ENCODE measurements at regions not wholly inside any gene's neighbourhood (a gene's known extent, or its start where the extent isn't known, plus 50 kb on each side); places are given as distances from the start of the nearest gene placed in this dataset.

DNA sequence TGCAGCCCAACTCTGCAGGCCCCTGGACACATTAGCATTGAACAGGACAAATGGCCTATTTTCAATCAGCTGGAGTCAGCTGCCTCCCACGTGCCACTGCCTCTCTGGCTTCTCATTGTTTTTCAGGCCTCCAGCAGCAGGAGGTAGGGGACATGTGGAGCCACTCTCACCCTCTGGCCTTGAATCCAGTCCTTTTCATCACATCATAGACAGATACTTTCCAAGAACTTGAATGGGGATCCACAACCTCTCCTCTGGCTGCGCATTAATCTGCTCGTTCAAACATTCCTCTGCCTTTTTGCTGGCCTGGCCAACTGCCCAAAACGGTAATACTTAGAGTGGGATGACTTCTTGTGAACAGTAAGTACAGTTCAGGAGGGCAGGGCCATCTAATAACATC, 592.3 kb downstream of the PKHD1 start:
- DNase-seq (ENCODE audit: low read depth, low spot score), result no peak
- no peaks in the 10 kb centered on the region for H4K20me1 ChIP-seq (ENCODE audit: control insufficient read depth, extremely low read depth, insufficient read depth, low read length)
- dilution Hi-C loops (cut with MboI; ENCODE audit: extremely low pct_ligation_motif_present, low sequenced_read_pairs), result no loop called here
- TF ChIP-seq, protein P1, sequence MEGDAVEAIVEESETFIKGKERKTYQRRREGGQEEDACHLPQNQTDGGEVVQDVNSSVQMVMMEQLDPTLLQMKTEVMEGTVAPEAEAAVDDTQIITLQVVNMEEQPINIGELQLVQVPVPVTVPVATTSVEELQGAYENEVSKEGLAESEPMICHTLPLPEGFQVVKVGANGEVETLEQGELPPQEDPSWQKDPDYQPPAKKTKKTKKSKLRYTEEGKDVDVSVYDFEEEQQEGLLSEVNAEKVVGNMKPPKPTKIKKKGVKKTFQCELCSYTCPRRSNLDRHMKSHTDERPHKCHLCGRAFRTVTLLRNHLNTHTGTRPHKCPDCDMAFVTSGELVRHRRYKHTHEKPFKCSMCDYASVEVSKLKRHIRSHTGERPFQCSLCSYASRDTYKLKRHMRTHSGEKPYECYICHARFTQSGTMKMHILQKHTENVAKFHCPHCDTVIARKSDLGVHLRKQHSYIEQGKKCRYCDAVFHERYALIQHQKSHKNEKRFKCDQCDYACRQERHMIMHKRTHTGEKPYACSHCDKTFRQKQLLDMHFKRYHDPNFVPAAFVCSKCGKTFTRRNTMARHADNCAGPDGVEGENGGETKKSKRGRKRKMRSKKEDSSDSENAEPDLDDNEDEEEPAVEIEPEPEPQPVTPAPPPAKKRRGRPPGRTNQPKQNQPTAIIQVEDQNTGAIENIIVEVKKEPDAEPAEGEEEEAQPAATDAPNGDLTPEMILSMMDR (optimal IDR thresholded peaks at IDR 0.05 in 1 of 3, IDR thresholded peaks at IDR 0.05 in 1 of 3, conservative IDR thresholded peaks at IDR 0.05 in 1 of 3; ENCODE audit: extremely low read depth in 1 of 3, insufficient read depth in 2 of 3, low read length in 3 of 3), result no peak
- TF ChIP-seq EZH2 (IDR thresholded peaks at IDR 0.05; ENCODE audit: low read length), result no peak
- no peak overlapping the region for H3K27ac ChIP-seq (ENCODE audit: control insufficient read depth, insufficient read depth, low read length)
- H3K4me1 ChIP-seq (ENCODE audit: control insufficient read depth, extremely low read depth, insufficient read depth, low read length), result no peaks in the 10 kb centered on the region
- no peak for FAIRE-seq
- H3K27me3 ChIP-seq (ENCODE audit: control insufficient read depth, extremely low read depth, insufficient read depth, low read length), result no peaks in the 10 kb centered on the region
- H3K4me2 ChIP-seq (ENCODE audit: control insufficient read depth, extremely low read depth, insufficient read depth, low read depth, low read length), result no peak overlapping the region
- no peak overlapping the region for H3K4me3 ChIP-seq (ENCODE audit: control insufficient read depth in 2 of 3, extremely low read depth in 1 of 3, insufficient read depth in 2 of 3, low read depth in 1 of 3, low read length in 3 of 3)
- H3K9me1 ChIP-seq (ENCODE audit: control insufficient read depth, extremely low read depth, insufficient read depth, low read length), result no peaks in the 10 kb centered on the region
- no peaks in the 10 kb centered on the region for H3K9me3 ChIP-seq (ENCODE audit: control insufficient read depth, low read depth, low read length)
- H3K36me3 ChIP-seq (ENCODE audit: control insufficient read depth in 2 of 2, extremely low read depth in 1 of 2, insufficient read depth in 2 of 2, low read length in 2 of 2), result no peaks in the 10 kb centered on the region
- no peaks in the 10 kb centered on the region for H3K79me2 ChIP-seq (ENCODE audit: control insufficient read depth, insufficient read depth, low read length)
- H2AFZ ChIP-seq (ENCODE audit: control insufficient read depth, low read length), result peak overlapping the region; percentile 5
- no peak overlapping the region for H3K9ac ChIP-seq (ENCODE audit: control insufficient read depth, extremely low read depth, insufficient read depth, low read length)

DNA sequence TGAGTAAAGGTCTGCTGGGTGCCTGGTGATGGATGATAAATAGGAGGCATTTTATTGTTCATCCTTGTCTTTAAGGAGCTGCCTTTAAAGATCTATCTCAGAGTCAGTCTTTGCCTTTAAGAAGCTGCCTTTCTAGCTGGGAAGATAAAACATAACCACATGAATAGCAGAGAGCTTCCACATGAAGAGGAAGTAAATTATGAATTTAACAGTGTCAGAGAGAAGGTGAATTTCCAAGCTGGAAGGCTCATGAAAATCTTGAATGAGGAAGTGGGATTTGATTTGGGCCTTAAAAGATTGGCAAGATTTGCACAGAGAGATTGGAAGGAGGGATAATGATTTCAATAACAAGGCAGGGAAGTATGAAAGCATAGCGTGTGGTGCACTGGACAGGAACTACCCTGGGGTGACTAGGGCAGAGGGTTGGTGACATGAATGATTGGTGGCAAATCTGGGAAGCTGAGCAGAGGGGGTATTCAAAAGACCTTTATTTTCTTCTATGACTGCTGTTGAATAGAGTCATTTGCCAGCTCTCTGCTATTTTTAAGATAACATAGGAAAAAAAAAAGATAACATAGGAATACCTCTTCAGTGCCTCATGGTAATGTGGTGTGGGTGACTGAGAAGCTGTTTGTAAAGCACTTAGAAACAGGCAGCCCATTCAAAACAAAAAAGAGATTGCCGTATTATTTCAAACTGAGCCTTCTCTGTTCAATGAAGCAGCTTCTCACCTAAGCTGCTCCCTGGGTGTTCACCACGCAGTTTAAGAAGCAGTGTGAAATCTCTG, 591.6 kb downstream of the PKHD1 start:
- Histone ChIP-seq H3K9ac (ENCODE audit: control insufficient read depth, extremely low read depth, insufficient read depth, low read length) (no peak overlapping the region), H3K27me3 (ENCODE audit: control insufficient read depth, extremely low read depth, insufficient read depth, low read length) (no peaks in the 10 kb centered on the region), H3K4me2 (ENCODE audit: control insufficient read depth, extremely low read depth, insufficient read depth, low read depth, low read length) (no peak overlapping the region), H2AFZ (ENCODE audit: control insufficient read depth, low read length) (no peak overlapping the region), H3K36me3 (ENCODE audit: control insufficient read depth in 2 of 2, extremely low read depth in 1 of 2, insufficient read depth in 2 of 2, low read length in 2 of 2) (no peaks in the 10 kb centered on the region), H3K4me1 (ENCODE audit: control insufficient read depth, extremely low read depth, insufficient read depth, low read length) (no peaks in the 10 kb centered on the region), H3K9me1 (ENCODE audit: control insufficient read depth, extremely low read depth, insufficient read depth, low read length) (no peaks in the 10 kb centered on the region), H3K79me2 (ENCODE audit: control insufficient read depth, insufficient read depth, low read length) (no peaks in the 10 kb centered on the region), H3K4me3 (ENCODE audit: control insufficient read depth in 2 of 3, extremely low read depth in 1 of 3, insufficient read depth in 2 of 3, low read depth in 1 of 3, low read length in 3 of 3) (no peak overlapping the region), H3K27ac (ENCODE audit: control insufficient read depth, insufficient read depth, low read length) (no peak overlapping the region), H3K9me3 (ENCODE audit: control insufficient read depth, low read depth, low read length) (no peaks in the 10 kb centered on the region), H4K20me1 (ENCODE audit: control insufficient read depth, extremely low read depth, insufficient read depth, low read length) (no peaks in the 10 kb centered on the region)
- dilution Hi-C loops (cut with MboI; ENCODE audit: extremely low pct_ligation_motif_present, low sequenced_read_pairs), result no loop called here
- TF ChIP-seq, protein P1 (optimal IDR thresholded peaks at IDR 0.05 in 1 of 3, IDR thresholded peaks at IDR 0.05 in 1 of 3, conservative IDR thresholded peaks at IDR 0.05 in 1 of 3; ENCODE audit: extremely low read depth in 1 of 3, insufficient read depth in 2 of 3, low read length in 3 of 3), result no peak
- no peak for TF ChIP-seq EZH2 (IDR thresholded peaks at IDR 0.05; ENCODE audit: low read length)
- no peak for FAIRE-seq
- no peak for DNase-seq (ENCODE audit: low read depth, low spot score)

All from keratinocyte (primary cell).